Activated CD4-positive, CD25-positive, alpha-beta regulatory T cell treated with anti-CD3 and anti-CD28 coated beads, Interleukin-2, amount 50 U/mL, for 16 hours (primary cell): ENCODE measurements at regions not wholly inside any gene's neighbourhood (a gene's known extent, or its start where the extent isn't known, plus 50 kb on each side); places are given as distances from the start of the nearest gene placed in this dataset.

Source experiments
- DNase-seq: peaks from one replicate; pipeline ENCODE4 v3.0.0-alpha.2; 2020; ENCODE audit warnings: low read depth, low spot score

DNA sequence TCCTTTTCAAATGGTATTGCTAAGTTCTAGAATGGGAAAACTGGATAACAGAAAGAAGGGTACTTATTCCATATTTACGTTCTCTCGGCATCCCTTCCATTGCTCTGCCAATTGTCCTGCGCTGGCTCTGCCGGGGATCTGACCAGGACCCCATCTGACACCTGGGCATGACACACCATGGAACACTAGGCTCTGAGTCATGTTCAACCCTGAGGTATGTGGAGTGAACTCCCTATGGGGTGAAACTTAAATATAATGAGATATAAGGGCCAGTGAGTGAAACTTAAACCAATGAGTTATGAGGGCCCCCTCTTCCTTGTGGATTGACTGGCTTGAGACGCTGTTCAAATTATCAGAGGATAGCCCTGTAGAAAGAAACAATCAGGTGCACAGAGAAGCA, 55.1 kb upstream of the ZEB1 start:
- no peak for DNase-seq

DNA sequence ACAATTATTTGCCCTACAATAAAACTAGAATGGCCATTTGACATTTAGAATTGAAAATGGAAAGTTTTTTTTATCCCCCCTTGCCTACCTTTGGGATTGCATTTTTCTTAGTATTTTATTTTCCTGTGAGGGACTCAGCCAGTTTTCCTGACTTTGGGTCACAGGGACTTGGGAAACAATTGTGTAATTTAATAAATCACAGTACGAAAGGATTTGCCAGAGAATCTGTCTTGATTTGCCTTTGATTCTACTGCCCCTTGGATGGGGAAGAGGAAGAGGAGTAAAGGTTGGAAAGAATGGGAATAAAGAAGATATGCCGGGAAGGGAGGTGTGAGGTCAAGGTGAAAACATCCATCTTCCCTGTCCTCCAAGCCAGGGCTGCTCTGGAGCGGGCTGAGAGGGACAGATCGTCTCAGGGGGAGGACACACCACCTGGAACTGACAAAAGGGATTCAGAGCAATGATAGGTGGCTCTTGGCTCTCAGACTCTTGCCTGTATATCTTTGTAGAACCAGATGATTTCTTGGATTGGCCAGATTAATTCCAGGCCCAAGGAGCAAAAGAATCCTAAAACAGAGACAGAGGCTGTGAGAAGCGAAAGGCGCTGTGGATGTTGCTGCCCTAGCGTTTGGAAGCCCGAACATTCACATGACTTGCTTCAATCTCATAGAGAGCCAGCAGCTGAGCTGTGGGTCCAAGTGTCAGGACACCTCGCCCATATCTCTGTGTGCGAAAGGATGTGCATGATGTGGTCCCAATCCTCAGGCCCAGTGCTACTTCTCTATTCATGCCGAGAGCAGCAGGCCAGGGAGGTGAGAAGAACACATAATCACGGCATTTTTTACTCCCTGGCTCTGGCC, 50.3 kb upstream of the ZEB1 start:
- DNase-seq = no peak
